A673 (cell line): ENCODE measurements at regions not wholly inside any gene's neighbourhood (a gene's known extent, or its start where the extent isn't known, plus 50 kb on each side); places are given as distances from the start of the nearest gene placed in this dataset.

Source experiments
- BruUV-seq: library from RNA; stranded (reverse); fragments of 400-500 nt; replicated peaks from 2 replicates; lab custom pipeline; 2021; lab: Mats Ljungman, UMichigan
- CTCF ChIA-PET: fragments of 300-600 bp; sonication (Branson Sonifier 250); formaldehyde crosslinking; loops from one replicate; lab custom pipeline; 2022; ENCODE audit warnings: antibody characterized with exemption; lab: Charles Lee
- POLR2A ChIA-PET: fragments of 300-600 bp; sonication (Branson Sonifier 250); formaldehyde crosslinking; loops from one replicate; lab custom pipeline; 2022; ENCODE audit warnings: antibody characterized with exemption; ENCODE audit not compliant: low non-redundant PET; lab: Charles Lee
- DNase-seq: peaks from one replicate; pipeline ENCODE4 v3.0.0-alpha.2; 2015; ENCODE audit warnings: low spot score
- H3K27ac ChIP-seq: fragments of 200-600 bp; sonication (generic); 2 replicates; pipeline ENCODE4 v1.5.1; 2016; ENCODE audit warnings: mixed run types, low read depth, mild to moderate bottlenecking, mixed read lengths, antibody characterized with exemption, low read length; ENCODE audit not compliant: poor library complexity, severe bottlenecking
- H3K27me3 ChIP-seq: fragments of 200-600 bp; sonication (generic); replicated peaks from 2 replicates; pipeline ENCODE4 v1.6.1; 2017; ENCODE audit warnings: mixed run types, low read depth, mild to moderate bottlenecking, mixed read lengths, antibody characterized with exemption, low read length; ENCODE audit not compliant: insufficient read depth, poor library complexity
- H3K36me3 ChIP-seq: fragments of 200-600 bp; sonication (generic); 2 replicates; pipeline ENCODE4 v1.6.1; 2016; ENCODE audit warnings: mixed run types, mild to moderate bottlenecking, mixed read lengths, antibody characterized with exemption, low read length; ENCODE audit not compliant: insufficient read depth, poor library complexity, severe bottlenecking
- H3K4me1 ChIP-seq: fragments of 200-600 bp; sonication (generic); 2 replicates; pipeline ENCODE4 v1.6.1; 2017; ENCODE audit warnings: mixed run types, mild to moderate bottlenecking, mixed read lengths, antibody characterized with exemption, low read length; ENCODE audit not compliant: insufficient read depth, poor library complexity, severe bottlenecking
- H3K4me3 ChIP-seq: fragments of 200-600 bp; sonication (generic); 2 replicates; pipeline ENCODE4 v1.5.1; 2016; ENCODE audit warnings: low read depth, mixed run types, mild to moderate bottlenecking, mixed read lengths, low read length; ENCODE audit not compliant: poor library complexity, severe bottlenecking
- H3K9me3 ChIP-seq: fragments of 200-600 bp; sonication (generic); 2 replicates; pipeline ENCODE4 v1.6.1; 2016; ENCODE audit warnings: mixed run types, low read depth, mild to moderate bottlenecking, mixed read lengths, antibody characterized with exemption, low read length; ENCODE audit not compliant: poor library complexity, severe bottlenecking
- CTCF ChIP-seq: fragments of 300-800, 200-600 bp; sonication (generic); conservative IDR thresholded peaks from 2 replicates; pipeline ENCODE4 v1.5.1; 2017; ENCODE audit warnings: low read depth, mild to moderate bottlenecking, antibody characterized with exemption, low read length, moderate library complexity, mixed read lengths
- EZH2 ChIP-seq: fragments of 200-600 bp; sonication (generic); IDR thresholded peaks from 2 replicates; pipeline ENCODE4 v1.6.1; 2017; ENCODE audit warnings: borderline replicate concordance, low read depth, mild to moderate bottlenecking, mixed read lengths, antibody characterized with exemption, low read length; ENCODE audit not compliant: poor library complexity, severe bottlenecking
- intact Hi-C: fragments of 100-400 bp; cut with micrococcal nuclease; formaldehyde crosslinking; loops from one replicate; pipeline ENCODE4 v1.10.0; 2022; ENCODE audit not compliant: unreplicated experiment

- ChIA-PET CTCF (no interaction called here), POLR2A (no interaction called here)
- Histone ChIP-seq H3K27ac (no peak overlapping the region), H3K9me3 (no peaks in the 10 kb centered on the region), H3K36me3 (no peaks in the 10 kb centered on the region), H3K27me3 (peaks cover 46% of the 10 kb centered on the region), H3K4me3 (no peak overlapping the region), H3K4me1 (no peaks in the 10 kb centered on the region)
- BruUV-seq: no TSS peak
- DNase-seq: no peak
- TF ChIP-seq EZH2: no peak
- no peak for TF ChIP-seq CTCF
- intact Hi-C loops: no loop called here
Measured at GRCh38 chr3:168998792-168999191, 664.7 kb downstream of the MECOM start.

- no TSS peak for BruUV-seq
- CTCF ChIA-PET: no interaction called here
- H3K9me3 ChIP-seq: no peaks in the 10 kb centered on the region
Measured at GRCh38 chr3:168997488-168997887, 666.0 kb downstream of the MECOM start.

GRCh38 chr3:168996622-168997021 is 666.9 kb downstream of the MECOM start:
- Histone ChIP-seq H3K27ac (no peak overlapping the region), H3K27me3 (peaks cover 33% of the 10 kb centered on the region), H3K36me3 (no peaks in the 10 kb centered on the region), H3K9me3 (no peaks in the 10 kb centered on the region), H3K4me1 (no peaks in the 10 kb centered on the region), H3K4me3 (no peak overlapping the region)
- ChIA-PET CTCF (no interaction called here), POLR2A (no interaction called here)
- TF ChIP-seq EZH2 (no peak), CTCF (no peak)
- no peak for DNase-seq
- BruUV-seq: no TSS peak
- intact Hi-C loops: no loop called here

More at GRCh38 chr3:168997488-168997887, 666.0 kb downstream of the MECOM start:
- peaks cover 41% of the 10 kb centered on the region for H3K27me3 ChIP-seq
- no peaks in the 10 kb centered on the region for H3K36me3 ChIP-seq
- POLR2A ChIA-PET: no interaction called here
- H3K27ac ChIP-seq: no peak overlapping the region
- no peak for TF ChIP-seq EZH2
- intact Hi-C loops: no loop called here
- H3K4me1 ChIP-seq: no peaks in the 10 kb centered on the region
- DNase-seq: no peak
- H3K4me3 ChIP-seq: no peak overlapping the region

GRCh38 chr3:168995129-168995528 is 668.4 kb downstream of the MECOM start:
- H3K9me3 ChIP-seq: no peaks in the 10 kb centered on the region
- peaks cover 21% of the 10 kb centered on the region for H3K27me3 ChIP-seq
- H3K4me3 ChIP-seq: no peak overlapping the region
- no TSS peak for BruUV-seq
- no peak overlapping the region for H3K27ac ChIP-seq
- no peak for TF ChIP-seq CTCF
- TF ChIP-seq EZH2: no peak
- CTCF ChIA-PET: interaction anchor here (0.7 kb wide), 1 partner anchor 787 kb away, joined by 5 read pairs; no protein-coding TSS in a partner anchor
- intact Hi-C loops: no loop called here
- POLR2A ChIA-PET: no interaction called here
- DNase-seq: no peak
- H3K4me1 ChIP-seq: no peaks in the 10 kb centered on the region
- no peaks in the 10 kb centered on the region for H3K36me3 ChIP-seq
